Heart right ventricle (tissue), 16 donors: ENCODE measurements at regions not wholly inside any gene's neighbourhood (a gene's known extent, or its start where the extent isn't known, plus 50 kb on each side); places are given as distances from the start of the nearest gene placed in this dataset.

ENCODE experiments used
- ATAC-seq, 8 donors: fragments of 200-7000 bp; cut with Tn5 transposase; one replicate each; pipeline ENCODE4 v1.9.1; 2020; ENCODE audit warnings: mild to moderate bottlenecking in 8 of 8, moderate library complexity in 8 of 8, moderate number of reproducible peaks in 1 of 8
- DNase-seq, 2 donors: peaks; one replicate each; pipeline ENCODE4 v3.0.0-alpha.2; 2020
- H3K27ac ChIP-seq, 10 donors: fragments of 200-600 bp; sonication (generic) in 2 of 10; one replicate each; pipeline versions ENCODE4 v1.5.0 to v1.8.0; 2020 to 2022; ENCODE audit warnings: mild to moderate bottlenecking in 3 of 10
- H3K27me3 ChIP-seq, 7 donors: fragments of 200-600 bp; one replicate each; pipeline ENCODE4 v1.8.0; 2021 to 2022; ENCODE audit warnings: mild to moderate bottlenecking in 2 of 7
- H3K36me3 ChIP-seq, 9 donors: fragments of 200-600 bp; sonication (generic) in 1 of 9; one replicate each; pipeline versions ENCODE4 v1.5.0 to v1.8.0; 2020 to 2022; ENCODE audit warnings: mild to moderate bottlenecking in 2 of 9
- H3K4me1 ChIP-seq, 9 donors: fragments of 200-600 bp; sonication (generic) in 1 of 9; one replicate each; pipeline versions ENCODE4 v1.5.0 to v1.8.0; 2020 to 2022; ENCODE audit warnings: mild to moderate bottlenecking in 4 of 9
- H3K4me3 ChIP-seq, 10 donors: fragments of 200-600 bp; sonication (generic) in 2 of 10; one replicate each; pipeline versions ENCODE4 v1.5.0 to v1.8.0; 2020 to 2022; ENCODE audit warnings: mild to moderate bottlenecking in 7 of 10, moderate library complexity in 2 of 10
- H3K9me3 ChIP-seq, 11 donors: fragments of 200-600 bp in 10 of 11; sonication (generic) in 2 of 11; one replicate each; pipeline versions ENCODE4 v1.5.0 to v1.8.0; 2013 to 2022; ENCODE audit warnings: mild to moderate bottlenecking in 2 of 11, control low read depth in 1 of 11, moderate library complexity in 1 of 11
- whole genome bisulfite sequencing, 2 donors: extraction: QIAGEN DNeasy Blood & Tissue Kit; methylation state at CpG; one replicate each; pipeline ENCODE4 v1.1.7; 2013; ENCODE audit warnings: inconsistent platforms in 1 of 2; 5-methylcytosine and 5-hydroxymethylcytosine counted together
- intact Hi-C, 10 donors: fragments of 100-400 bp; cut with DNase I; formaldehyde crosslinking; loops; one replicate each; pipeline versions ENCODE4 v1.11.1 to v1.14.2; 2022
- TF ChIP-seq, protein P1 (sequence below), 9 donors: fragments of 200-600 bp; sonication (generic) in 2 of 9; IDR thresholded peaks; one replicate each; pipeline versions ENCODE4 v1.5.0 to v1.8.0; 2021 to 2022; ENCODE audit warnings: antibody characterized with exemption in 9 of 9, mild to moderate bottlenecking in 5 of 9, moderate library complexity in 1 of 9
- donor health status: Arrhythmogenic right ventricular cardiomyopathy.
- donor health status: ischemic (EF 13 %, LVEDD 7.1; RV severe dilation, severe dysfunction).
- donor health status: healthy with polysubstance abuse.
- donor health status: DM: no; HTN: yes; CAD: no.
- donor health status: DM: no; HTN: no; CAD: no.
- donor health status: ischemic (EF 25% LVEDD 6.9; RV normal size, moderate dysfunction).
- donor health status: ischemic (EF 25% LVEDD 5.7; RV mildly dilated, moderate dysfunction).
- donor health status: healthy.
- donor health status: DM: yes; HTN: yes; CAD: no.
- donor health status: Ischemic cardiomyopathy.
- donor health status: ischemic (EF 35%, LVEDD 5.7; RV mildly dilated, moderate dysfunction).
- donor health status: nonischemic (EF 11% LVEDD 7.7; RV severe dilation, severe dysfunction).
- donor health status: DM: yes; HTN: yes; CAD: no.
- donor health status: PGD.
- donor health status: ischemic (EF 29% LVEDD 5.4; RV normal size, mild dysfunction).
- donor health status: nonischemic (EF 23%, LVEDD 6.1; RV moderate dilation, normal function).

DNA sequence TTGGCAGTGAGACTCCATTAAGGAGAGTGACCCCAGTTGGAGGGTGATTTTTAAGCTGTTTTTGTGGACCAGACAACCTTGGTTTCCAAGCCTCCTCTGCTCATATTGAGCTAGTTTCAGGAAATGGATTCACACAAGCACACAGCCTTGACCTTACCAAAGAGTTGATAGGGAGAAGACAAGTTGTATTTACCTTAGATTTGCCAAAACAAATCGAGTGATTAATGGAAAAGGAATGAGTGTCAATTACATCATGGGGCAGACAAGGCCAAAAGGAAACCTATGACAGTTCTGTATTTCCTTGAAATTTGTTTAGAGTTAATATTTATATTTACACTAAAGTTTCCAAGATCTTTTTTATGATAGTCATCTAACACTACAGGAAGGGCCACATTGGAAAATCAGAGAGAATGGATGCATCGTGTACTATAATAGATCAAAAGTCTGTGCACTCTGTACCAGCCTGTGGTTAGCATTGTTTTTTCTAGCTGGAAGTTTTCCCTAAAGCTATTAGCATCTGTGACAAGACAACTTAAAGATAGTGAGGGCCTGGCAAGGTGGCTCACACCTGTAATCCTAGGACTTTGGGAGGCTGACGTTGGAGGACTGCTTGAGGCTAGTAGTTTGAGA, 86.0 kb upstream of the FER start:
- Histone ChIP-seq H3K27me3 (no peaks in the 10 kb centered on the region), H3K9me3 (no peaks in the 10 kb centered on the region), H3K27ac (no peak overlapping the region), H3K36me3 (no peaks in the 10 kb centered on the region), H3K4me3 (no peak overlapping the region), H3K4me1 (no peaks in the 10 kb centered on the region)
- TF ChIP-seq, protein P1, sequence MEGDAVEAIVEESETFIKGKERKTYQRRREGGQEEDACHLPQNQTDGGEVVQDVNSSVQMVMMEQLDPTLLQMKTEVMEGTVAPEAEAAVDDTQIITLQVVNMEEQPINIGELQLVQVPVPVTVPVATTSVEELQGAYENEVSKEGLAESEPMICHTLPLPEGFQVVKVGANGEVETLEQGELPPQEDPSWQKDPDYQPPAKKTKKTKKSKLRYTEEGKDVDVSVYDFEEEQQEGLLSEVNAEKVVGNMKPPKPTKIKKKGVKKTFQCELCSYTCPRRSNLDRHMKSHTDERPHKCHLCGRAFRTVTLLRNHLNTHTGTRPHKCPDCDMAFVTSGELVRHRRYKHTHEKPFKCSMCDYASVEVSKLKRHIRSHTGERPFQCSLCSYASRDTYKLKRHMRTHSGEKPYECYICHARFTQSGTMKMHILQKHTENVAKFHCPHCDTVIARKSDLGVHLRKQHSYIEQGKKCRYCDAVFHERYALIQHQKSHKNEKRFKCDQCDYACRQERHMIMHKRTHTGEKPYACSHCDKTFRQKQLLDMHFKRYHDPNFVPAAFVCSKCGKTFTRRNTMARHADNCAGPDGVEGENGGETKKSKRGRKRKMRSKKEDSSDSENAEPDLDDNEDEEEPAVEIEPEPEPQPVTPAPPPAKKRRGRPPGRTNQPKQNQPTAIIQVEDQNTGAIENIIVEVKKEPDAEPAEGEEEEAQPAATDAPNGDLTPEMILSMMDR (IDR thresholded peaks at IDR 0.05): no peak
- intact Hi-C loops: no loop called here
- ATAC-seq: no peak
- 63 to 75% methylated on average over 3 of the region's 3 CpGs for WGBS, 2 donors
- no peak for DNase-seq

DNA sequence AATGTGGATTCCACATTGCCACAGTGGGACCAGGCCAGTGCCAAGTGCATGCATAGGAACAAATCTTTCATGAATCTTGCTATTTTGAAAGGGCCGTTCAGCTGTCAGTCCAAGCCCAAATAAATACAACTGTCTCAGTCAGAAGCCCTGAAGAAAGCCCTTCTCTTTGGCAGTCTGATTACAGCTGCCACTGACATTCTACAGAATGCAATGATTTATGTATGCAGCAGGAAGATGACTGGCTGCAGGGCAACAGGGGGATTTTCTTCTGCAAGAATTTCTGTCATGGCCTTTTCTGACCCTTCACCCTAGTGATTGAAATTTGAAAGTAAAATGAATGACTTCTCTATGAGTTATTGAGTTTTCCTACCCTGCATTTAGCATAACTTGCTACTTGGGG, 86.7 kb upstream of the FER start:
- ATAC-seq (no peak), DNase-seq (no peak)
- no peak overlapping the region for H3K4me3 ChIP-seq
- intact Hi-C loops: no loop called here
- H3K27me3 ChIP-seq: no peaks in the 10 kb centered on the region
- H3K4me1 ChIP-seq: no peaks in the 10 kb centered on the region
- no peaks in the 10 kb centered on the region for H3K36me3 ChIP-seq
- no peak overlapping the region for H3K27ac ChIP-seq
- WGBS, 2 donors: 36 to 50% methylated on average over 1 of the region's 1 CpG
- no peaks in the 10 kb centered on the region for H3K9me3 ChIP-seq
- TF ChIP-seq, protein P1 (IDR thresholded peaks at IDR 0.05): no peak

DNA sequence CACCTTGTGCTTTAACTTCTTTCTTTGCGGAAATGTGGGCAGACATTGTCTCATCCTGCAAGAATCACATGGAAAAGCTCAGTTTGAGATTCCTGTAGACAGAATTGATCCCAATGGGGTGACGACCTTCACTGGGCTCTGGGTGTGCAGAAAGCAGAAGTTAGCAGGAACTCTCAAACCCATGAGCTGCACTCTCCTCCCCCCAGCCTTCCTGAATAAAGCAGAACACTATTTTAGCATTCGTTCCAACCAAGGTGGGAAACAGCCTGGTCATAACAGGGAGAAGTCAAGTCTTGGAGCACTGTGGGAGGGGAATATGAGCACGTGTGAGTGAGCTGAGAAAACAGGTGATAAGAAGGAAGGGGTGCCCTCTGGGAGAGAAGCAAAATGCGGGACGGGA, 87.4 kb upstream of the FER start:
- no peaks in the 10 kb centered on the region for H3K9me3 ChIP-seq
- no peak for ATAC-seq
- 72 to 76% methylated on average over 6 of the region's 6 CpGs for WGBS, 2 donors
- intact Hi-C loops: no loop called here
- no peak overlapping the region for H3K27ac ChIP-seq
- TF ChIP-seq, protein P1 (IDR thresholded peaks at IDR 0.05): no peak
- no peak overlapping the region for H3K4me3 ChIP-seq
- no peaks in the 10 kb centered on the region for H3K27me3 ChIP-seq
- no peaks in the 10 kb centered on the region for H3K4me1 ChIP-seq
- DNase-seq: no peak
- no peaks in the 10 kb centered on the region for H3K36me3 ChIP-seq

DNA sequence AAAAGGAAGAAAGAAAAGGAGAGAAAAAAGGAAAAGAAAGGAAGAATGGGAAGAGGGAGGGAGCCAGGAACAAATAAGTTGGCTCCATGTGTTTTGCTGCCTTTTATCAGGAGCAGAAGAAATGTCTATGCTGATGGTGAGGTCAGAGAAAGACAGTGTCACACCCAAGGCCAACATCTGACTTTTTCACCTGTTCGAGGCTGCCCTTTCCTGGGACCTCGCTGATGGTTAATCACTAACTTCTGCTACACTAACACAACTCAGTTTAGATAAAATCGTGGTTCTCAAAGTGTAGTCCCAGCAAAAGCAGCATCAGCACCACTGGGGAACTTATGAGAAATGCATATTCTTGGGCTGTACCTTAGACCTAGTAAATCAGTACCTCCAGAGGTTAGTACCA, 88.2 kb upstream of the FER start:
- no peaks in the 10 kb centered on the region for H3K27me3 ChIP-seq
- WGBS, 2 donors: 75% methylated on average over 3 of the region's 3 CpGs
- ATAC-seq (no peak), DNase-seq (no peak)
- no peaks in the 10 kb centered on the region for H3K4me1 ChIP-seq
- H3K27ac ChIP-seq: no peak overlapping the region
- H3K4me3 ChIP-seq: no peak overlapping the region
- TF ChIP-seq, protein P1 (IDR thresholded peaks at IDR 0.05): no peak
- no peaks in the 10 kb centered on the region for H3K36me3 ChIP-seq
- no peaks in the 10 kb centered on the region for H3K9me3 ChIP-seq
- intact Hi-C loops: no loop called here
